ENCODE measurements at regions not wholly inside any gene's neighbourhood (a gene's known extent, or its start where the extent isn't known, plus 50 kb on each side); places are given as distances from the start of the nearest gene placed in this dataset.
"Not testable (repeated sequence)": the region's sequence is repeated elsewhere in the genome, so short reads cannot be mapped to it uniquely, and the experiment has no call there.

GRCh38 chr6:77010931-77011542, 452.3 kb downstream of the HTR1B start:
- no peak for DNase-seq (ENCODE audit: low read depth)
- TF ChIP-seq, protein P1, sequence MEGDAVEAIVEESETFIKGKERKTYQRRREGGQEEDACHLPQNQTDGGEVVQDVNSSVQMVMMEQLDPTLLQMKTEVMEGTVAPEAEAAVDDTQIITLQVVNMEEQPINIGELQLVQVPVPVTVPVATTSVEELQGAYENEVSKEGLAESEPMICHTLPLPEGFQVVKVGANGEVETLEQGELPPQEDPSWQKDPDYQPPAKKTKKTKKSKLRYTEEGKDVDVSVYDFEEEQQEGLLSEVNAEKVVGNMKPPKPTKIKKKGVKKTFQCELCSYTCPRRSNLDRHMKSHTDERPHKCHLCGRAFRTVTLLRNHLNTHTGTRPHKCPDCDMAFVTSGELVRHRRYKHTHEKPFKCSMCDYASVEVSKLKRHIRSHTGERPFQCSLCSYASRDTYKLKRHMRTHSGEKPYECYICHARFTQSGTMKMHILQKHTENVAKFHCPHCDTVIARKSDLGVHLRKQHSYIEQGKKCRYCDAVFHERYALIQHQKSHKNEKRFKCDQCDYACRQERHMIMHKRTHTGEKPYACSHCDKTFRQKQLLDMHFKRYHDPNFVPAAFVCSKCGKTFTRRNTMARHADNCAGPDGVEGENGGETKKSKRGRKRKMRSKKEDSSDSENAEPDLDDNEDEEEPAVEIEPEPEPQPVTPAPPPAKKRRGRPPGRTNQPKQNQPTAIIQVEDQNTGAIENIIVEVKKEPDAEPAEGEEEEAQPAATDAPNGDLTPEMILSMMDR (IDR thresholded peaks at IDR 0.05; ENCODE audit: insufficient read depth, low read depth, low read length), result no peak
- H3K4me3 ChIP-seq (ENCODE audit: low read depth, low read length), result no peak overlapping the region

DNA sequence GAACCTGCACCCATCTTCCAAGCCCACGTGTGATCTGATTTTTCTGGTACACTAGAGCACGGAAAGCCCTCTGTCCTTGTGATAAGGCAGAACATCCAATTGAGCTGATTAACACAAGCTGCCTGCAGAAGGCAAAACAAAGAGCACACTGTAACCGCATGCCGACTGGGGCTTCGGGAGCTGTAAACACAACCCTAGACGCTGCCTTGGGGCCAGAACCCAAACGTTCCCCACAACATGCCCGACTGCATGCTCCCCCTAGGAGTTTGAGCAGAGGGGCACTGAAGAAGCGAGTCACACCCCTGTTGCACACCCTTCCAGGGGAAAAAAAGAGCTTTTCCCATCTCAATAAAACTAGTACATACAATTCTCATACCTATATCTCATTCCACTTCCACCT, 470.7 kb downstream of the HTR1B start:
- TF ChIP-seq, protein P1 (IDR thresholded peaks at IDR 0.05; ENCODE audit: insufficient read depth, low read depth, low read length), result no peak
- DNase-seq (ENCODE audit: low read depth), result no peak
- H3K4me3 ChIP-seq (ENCODE audit: low read depth, low read length), result no peak overlapping the region

- no peak overlapping the region for H3K4me3 ChIP-seq (ENCODE audit: low read depth, low read length)
- TF ChIP-seq, protein P1 (IDR thresholded peaks at IDR 0.05; ENCODE audit: insufficient read depth, low read depth, low read length), result no peak
- no peak for DNase-seq (ENCODE audit: low read depth)
These were observed 478.7 kb downstream of the HTR1B start for GRCh38 chr6:76984572-76984971.

GRCh38 chr6:76982476-76983199, 480.7 kb downstream of the HTR1B start:
- H3K4me3 ChIP-seq (ENCODE audit: low read depth, low read length), result no peak overlapping the region
- DNase-seq (ENCODE audit: low read depth), result peak; percentile 36
- TF ChIP-seq, protein P1 (IDR thresholded peaks at IDR 0.05; ENCODE audit: insufficient read depth, low read depth, low read length), result no peak

DNA sequence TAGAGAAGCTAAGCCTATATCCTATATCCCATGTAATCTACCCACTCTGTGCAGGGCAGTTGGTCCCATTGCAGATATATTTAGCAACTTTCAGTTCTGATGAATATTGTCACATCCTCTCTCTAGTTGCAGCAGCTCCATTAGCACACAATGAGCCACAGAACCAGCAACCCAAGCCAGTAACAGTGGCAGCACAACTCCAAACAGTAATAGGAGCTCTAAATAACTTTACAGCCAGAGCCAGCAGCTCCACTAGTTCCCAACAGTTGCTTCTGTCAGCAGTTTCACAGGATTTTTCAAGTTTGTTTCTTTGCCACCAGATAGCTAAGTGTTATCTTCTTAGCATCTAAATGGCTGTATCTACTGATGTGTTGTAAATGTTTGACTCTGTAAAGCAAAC, 490.8 kb downstream of the HTR1B start:
- TF ChIP-seq, protein P1 (IDR thresholded peaks at IDR 0.05; ENCODE audit: insufficient read depth, low read depth, low read length), result no peak
- no peak overlapping the region for H3K4me3 ChIP-seq (ENCODE audit: low read depth, low read length)
- peak; percentile 17 for DNase-seq (ENCODE audit: low read depth)

DNA sequence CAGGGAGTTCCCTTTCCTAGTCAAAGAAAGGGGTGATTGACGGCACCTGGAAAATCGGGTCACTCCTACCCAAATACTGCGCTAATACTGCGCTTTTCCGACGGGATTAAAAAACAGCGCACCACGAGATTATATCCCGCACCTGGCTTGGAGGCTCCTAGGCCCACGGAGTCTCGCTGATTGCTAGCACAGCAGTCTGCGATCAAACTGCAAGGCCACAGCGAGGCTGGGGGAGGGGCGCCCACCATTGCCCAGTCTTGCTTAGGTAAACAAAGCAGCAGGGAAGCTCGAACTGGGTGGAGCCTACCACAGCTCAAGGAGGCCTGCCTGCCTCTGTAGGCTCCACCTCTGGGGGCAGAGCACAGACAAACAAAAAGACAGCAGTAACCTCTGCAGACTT, 504.1 kb downstream of the HTR1B start:
- DNase-seq (ENCODE audit: low read depth); H3K4me3 ChIP-seq (ENCODE audit: low read depth, low read length): not testable (repeated sequence)

DNA sequence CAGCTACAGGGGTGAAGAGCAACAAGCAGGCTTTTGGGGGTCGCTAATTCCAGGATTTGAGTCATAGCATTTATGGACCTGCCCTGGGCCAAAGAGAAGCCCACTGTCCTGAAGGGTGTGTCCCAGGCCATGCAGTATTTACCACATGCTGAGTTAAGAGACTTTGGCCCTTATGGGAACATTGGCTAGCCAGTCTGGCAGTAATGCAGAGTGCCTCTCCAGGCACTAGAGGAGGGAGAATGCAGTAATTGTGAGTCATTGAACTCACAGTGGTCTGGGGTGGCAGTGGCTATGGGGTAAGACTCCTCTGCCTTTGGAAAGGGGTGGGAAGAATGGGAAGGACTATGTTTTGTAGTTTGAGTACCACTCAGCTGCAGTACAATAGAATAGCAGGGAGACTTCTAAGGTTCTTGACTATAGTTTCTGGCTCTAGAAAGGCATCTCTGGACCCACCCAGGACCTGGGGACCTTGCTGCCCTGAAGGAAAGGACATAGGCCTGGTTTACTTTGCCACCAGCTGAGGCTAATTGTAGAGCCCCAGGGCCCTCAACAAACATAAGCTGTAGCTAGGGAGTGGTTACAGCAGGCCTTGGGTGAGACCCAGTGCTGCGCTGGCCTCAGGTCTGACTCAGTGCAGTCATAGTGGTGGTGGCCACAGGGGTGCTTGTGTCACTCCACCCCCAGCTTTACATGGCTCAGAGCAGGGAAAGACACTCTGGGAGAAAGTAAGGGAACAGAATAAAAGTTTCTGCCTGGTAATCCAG, 520.9 kb downstream of the HTR1B start:
- TF ChIP-seq, protein P1 (IDR thresholded peaks at IDR 0.05; ENCODE audit: insufficient read depth, low read depth, low read length), result no peak
- no peak overlapping the region for H3K4me3 ChIP-seq (ENCODE audit: low read depth, low read length)
- no peak for DNase-seq (ENCODE audit: low read depth)
